ENCODE measurements at regions not wholly inside any gene's neighbourhood (a gene's known extent, or its start where the extent isn't known, plus 50 kb on each side); places are given as distances from the start of the nearest gene placed in this dataset.

GRCh38 chr2:120654381-120655134 is 81.1 kb upstream of the GLI2 start:
- TF ChIP-seq CTCF (IDR thresholded peaks at IDR 0.05; ENCODE audit: insufficient read depth, low read depth, low read length) (no peak), EZH2 (IDR thresholded peaks at IDR 0.05; ENCODE audit: insufficient read depth, low read length) (no peak)

Data from astrocyte (in vitro differentiated cells and primary cell).